Fibroblast of skin of left quadriceps (primary cell): ENCODE measurements at regions not wholly inside any gene's neighbourhood (a gene's known extent, or its start where the extent isn't known, plus 50 kb on each side); places are given as distances from the start of the nearest gene placed in this dataset.

Source experiments
- DNase-seq, 2 experiments: peaks; one replicate each; pipeline ENCODE4 v3.0.0-alpha.2; 2013; ENCODE audit warnings: low read depth in 2 of 2

- DNase-seq = no peak
These were observed 240.8 kb upstream of the TMPO start for GRCh38 chr12:98274430-98275130.

GRCh38 chr12:98275131-98275475 lies 240.3 kb upstream of the TMPO start:
- no peak for DNase-seq

- DNase-seq = no peak
These were observed 235.2 kb upstream of the TMPO start for GRCh38 chr12:98280152-98280551.

GRCh38 chr12:98280621-98281020 lies 234.8 kb upstream of the TMPO start:
- no peak for DNase-seq

GRCh38 chr12:98291828-98292227 lies 223.6 kb upstream of the TMPO start:
- no peak for DNase-seq

- DNase-seq = no peak
These were observed 221.2 kb upstream of the TMPO start for GRCh38 chr12:98294051-98294805.

- no peak for DNase-seq
These were observed 219.7 kb upstream of the TMPO start for GRCh38 chr12:98295681-98296080.

- no peak for DNase-seq
These were observed 218.8 kb upstream of the TMPO start for GRCh38 chr12:98296462-98297079.

- no peak for DNase-seq
These were observed 217.9 kb upstream of the TMPO start for GRCh38 chr12:98297538-98297937.

- no peak for DNase-seq
These were observed 207.2 kb upstream of the TMPO start for GRCh38 chr12:98308141-98308540.

GRCh38 chr12:98317939-98318899 lies 197.2 kb upstream of the TMPO start:
- no peak for DNase-seq

GRCh38 chr12:98319716-98320425 lies 195.5 kb upstream of the TMPO start:
- DNase-seq = no peak

- DNase-seq = no peak
These were observed 190.4 kb upstream of the TMPO start for GRCh38 chr12:98325003-98325402.

GRCh38 chr12:98328467-98328866 lies 186.9 kb upstream of the TMPO start:
- DNase-seq = no peak

GRCh38 chr12:98329589-98329988 lies 185.8 kb upstream of the TMPO start:
- no peak for DNase-seq

- no peak for DNase-seq
These were observed 182.7 kb upstream of the TMPO start for GRCh38 chr12:98332642-98333041.

GRCh38 chr12:98334768-98335167 lies 180.6 kb upstream of the TMPO start:
- DNase-seq = no peak

GRCh38 chr12:98341026-98341425 lies 174.4 kb upstream of the TMPO start:
- DNase-seq = no peak

GRCh38 chr12:98341732-98342131 lies 173.7 kb upstream of the TMPO start:
- no peak for DNase-seq

- no peak for DNase-seq
These were observed 172.3 kb upstream of the TMPO start for GRCh38 chr12:98343002-98343567.
